GM12891 (cell line): ENCODE measurements at regions not wholly inside any gene's neighbourhood (a gene's known extent, or its start where the extent isn't known, plus 50 kb on each side); places are given as distances from the start of the nearest gene placed in this dataset.

Experiments
- DNase-seq: peaks from one replicate; pipeline ENCODE4 v3.0.0; 2011; ENCODE audit warnings: low spot score; ENCODE audit not compliant: insufficient read length
- FAIRE-seq: peaks from 2 replicates; lab custom pipeline; 2011; peaks lifted over from hg19 to GRCh38; lab: Jason Lieb, UNC
- PAX5 ChIP-seq: IDR thresholded peaks from 2 replicates; pipeline ENCODE4 v1.6.1; 2011; ENCODE audit warnings: low read length, moderate library complexity, mild to moderate bottlenecking; ENCODE audit not compliant: insufficient read depth, severe bottlenecking
- POLR2A ChIP-seq: IDR thresholded peaks from 2 replicates; pipeline ENCODE4 v1.6.1; 2011; ENCODE audit warnings: low read depth, low read length, control low read depth
- POLR2AphosphoS5 ChIP-seq: IDR thresholded peaks from 2 replicates; pipeline ENCODE4 v1.6.1; 2011; ENCODE audit warnings: low read depth, low read length, control low read depth
- POU2F2 ChIP-seq: IDR thresholded peaks from 2 replicates; pipeline ENCODE4 v1.6.1; 2011; ENCODE audit warnings: low read depth, mild to moderate bottlenecking, control low read depth, low read length, moderate library complexity
- SPI1 ChIP-seq: IDR thresholded peaks from 2 replicates; pipeline ENCODE4 v1.6.1; 2011; ENCODE audit warnings: low read depth, low read length, control low read depth
- TAF1 ChIP-seq: IDR thresholded peaks from 2 replicates; pipeline ENCODE4 v1.6.1; 2011; ENCODE audit warnings: low read depth, low read length, control low read depth

GRCh38 chr5:2896371-2897275, 145.1 kb upstream of the IRX2 start:
- FAIRE-seq (no peak), DNase-seq (no peak)
- no peak for TF ChIP-seq POU2F2
- no peak for TF ChIP-seq POLR2A
- TF ChIP-seq PAX5: no peak
- no peak for TF ChIP-seq TAF1
- TF ChIP-seq POLR2AphosphoS5: no peak
- TF ChIP-seq SPI1: no peak

- no peak for FAIRE-seq
- no peak for TF ChIP-seq TAF1
- no peak for DNase-seq
These were observed 144.4 kb upstream of the IRX2 start for GRCh38 chr5:2895876-2896275.

GRCh38 chr5:2895196-2895595, 143.7 kb upstream of the IRX2 start:
- FAIRE-seq (no peak), DNase-seq (no peak)
- no peak for TF ChIP-seq POLR2A
- no peak for TF ChIP-seq PAX5
- no peak for TF ChIP-seq TAF1
- TF ChIP-seq POU2F2: no peak
- no peak for TF ChIP-seq POLR2AphosphoS5
- no peak for TF ChIP-seq SPI1

GRCh38 chr5:2894736-2895135, 143.3 kb upstream of the IRX2 start:
- FAIRE-seq (no peak), DNase-seq (no peak)
- TF ChIP-seq POU2F2 (no peak), TAF1 (no peak), POLR2AphosphoS5 (no peak), PAX5 (no peak), POLR2A (no peak), SPI1 (no peak)

GRCh38 chr5:2894316-2894715, 142.8 kb upstream of the IRX2 start:
- TF ChIP-seq PAX5 (no peak), SPI1 (no peak), TAF1 (no peak), POU2F2 (no peak), POLR2AphosphoS5 (no peak), POLR2A (no peak)
- FAIRE-seq (no peak), DNase-seq (no peak)

GRCh38 chr5:2892466-2893000, 141.1 kb upstream of the IRX2 start:
- no peak for FAIRE-seq
- no peak for DNase-seq

GRCh38 chr5:2891781-2892180, 140.3 kb upstream of the IRX2 start:
- DNase-seq (no peak), FAIRE-seq (no peak)
- TF ChIP-seq POLR2AphosphoS5 (no peak), SPI1 (no peak), POU2F2 (no peak), PAX5 (no peak), POLR2A (no peak)

More at GRCh38 chr5:2892466-2893000, 141.1 kb upstream of the IRX2 start:
- TF ChIP-seq TAF1 (no peak), POLR2AphosphoS5 (no peak), PAX5 (no peak), POU2F2 (no peak), SPI1 (no peak), POLR2A (no peak)

GRCh38 chr5:2890011-2890410, 138.5 kb upstream of the IRX2 start:
- TF ChIP-seq POU2F2: no peak
- no peak for TF ChIP-seq POLR2AphosphoS5
- no peak for TF ChIP-seq PAX5
- TF ChIP-seq TAF1: no peak
- TF ChIP-seq SPI1: no peak
- no peak for TF ChIP-seq POLR2A
- FAIRE-seq (no peak), DNase-seq (no peak)

- no peak for FAIRE-seq
These were observed 137.1 kb upstream of the IRX2 start for GRCh38 chr5:2888520-2889060.

More at GRCh38 chr5:2888520-2889060, 137.1 kb upstream of the IRX2 start:
- no peak for TF ChIP-seq POLR2AphosphoS5
- no peak for TF ChIP-seq SPI1
- no peak for TF ChIP-seq TAF1
- no peak for TF ChIP-seq POLR2A
- TF ChIP-seq PAX5: no peak
- TF ChIP-seq POU2F2: no peak
- no peak for DNase-seq
